ENCODE measurements at regions not wholly inside any gene's neighbourhood (a gene's known extent, or its start where the extent isn't known, plus 50 kb on each side); places are given as distances from the start of the nearest gene placed in this dataset.

DNA sequence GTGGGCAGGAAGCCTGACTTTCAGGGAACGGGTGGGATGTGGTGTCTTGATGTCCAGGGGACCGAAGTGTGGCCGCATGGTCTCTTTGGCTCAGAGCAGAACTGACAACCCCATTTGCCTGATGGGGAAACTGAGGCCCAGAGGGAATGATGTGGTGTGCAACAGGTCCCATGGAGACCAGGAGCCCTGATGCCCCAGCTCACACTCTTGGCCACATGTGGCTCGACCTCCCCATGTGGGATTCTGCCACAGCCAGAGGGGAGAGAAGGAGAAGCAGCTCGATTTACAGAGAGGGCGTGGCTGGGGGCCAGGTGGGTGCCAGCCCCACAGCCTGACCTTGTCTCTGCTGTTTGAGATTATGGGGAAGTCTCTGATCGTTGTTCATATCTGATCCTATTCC is 128.1 kb downstream of the TEX29 start:
- Mint-ChIP-seq H3K27me3 (ENCODE audit: low read depth, unreplicated experiment) (peaks cover 21% of the 10 kb centered on the region), H3K27ac (ENCODE audit: unreplicated experiment) (no peak overlapping the region), H3K36me3 (ENCODE audit: low read depth, unreplicated experiment) (peaks cover 2% of the 10 kb centered on the region), H3K4me3 (ENCODE audit: unreplicated experiment) (no peak overlapping the region), H3K9me3 (ENCODE audit: unreplicated experiment) (peaks cover 10% of the 10 kb centered on the region), H3K4me1 (ENCODE audit: low read depth, unreplicated experiment) (no peaks in the 10 kb centered on the region)
- FAIRE-seq (no peak), DNase-seq (ENCODE audit: low read depth) (no peak)
- no peak overlapping the region for H3K4me2 ChIP-seq (ENCODE audit: low read length)
- H4K20me1 ChIP-seq (ENCODE audit: insufficient read depth, low read length) = no peaks in the 10 kb centered on the region
- H3K27me3 ChIP-seq (ENCODE audit: insufficient read depth, low read length) = no peaks in the 10 kb centered on the region
- no peak overlapping the region for H3K27ac ChIP-seq (ENCODE audit: low read depth, low read length)
- no peaks in the 10 kb centered on the region for H3K79me2 ChIP-seq (ENCODE audit: insufficient read depth, low read length)
- no peak overlapping the region for H3K4me3 ChIP-seq (ENCODE audit: insufficient read depth, low read depth, low read length)
- H3K9me3 ChIP-seq (ENCODE audit: insufficient read depth, low read depth, low read length) = peaks cover 3% of the 10 kb centered on the region
- no peak for TF ChIP-seq EZH2 (IDR thresholded peaks at IDR 0.05; ENCODE audit: insufficient read depth, low read length)
- TF ChIP-seq, protein P1, sequence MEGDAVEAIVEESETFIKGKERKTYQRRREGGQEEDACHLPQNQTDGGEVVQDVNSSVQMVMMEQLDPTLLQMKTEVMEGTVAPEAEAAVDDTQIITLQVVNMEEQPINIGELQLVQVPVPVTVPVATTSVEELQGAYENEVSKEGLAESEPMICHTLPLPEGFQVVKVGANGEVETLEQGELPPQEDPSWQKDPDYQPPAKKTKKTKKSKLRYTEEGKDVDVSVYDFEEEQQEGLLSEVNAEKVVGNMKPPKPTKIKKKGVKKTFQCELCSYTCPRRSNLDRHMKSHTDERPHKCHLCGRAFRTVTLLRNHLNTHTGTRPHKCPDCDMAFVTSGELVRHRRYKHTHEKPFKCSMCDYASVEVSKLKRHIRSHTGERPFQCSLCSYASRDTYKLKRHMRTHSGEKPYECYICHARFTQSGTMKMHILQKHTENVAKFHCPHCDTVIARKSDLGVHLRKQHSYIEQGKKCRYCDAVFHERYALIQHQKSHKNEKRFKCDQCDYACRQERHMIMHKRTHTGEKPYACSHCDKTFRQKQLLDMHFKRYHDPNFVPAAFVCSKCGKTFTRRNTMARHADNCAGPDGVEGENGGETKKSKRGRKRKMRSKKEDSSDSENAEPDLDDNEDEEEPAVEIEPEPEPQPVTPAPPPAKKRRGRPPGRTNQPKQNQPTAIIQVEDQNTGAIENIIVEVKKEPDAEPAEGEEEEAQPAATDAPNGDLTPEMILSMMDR (IDR thresholded peaks at IDR 0.05; ENCODE audit: insufficient read depth, low read depth, low read length) = no peak
- no peaks in the 10 kb centered on the region for H3K4me1 ChIP-seq (ENCODE audit: insufficient read depth, low read length)
- H3K9ac ChIP-seq (ENCODE audit: low read length) = no peak overlapping the region
- no peaks in the 10 kb centered on the region for H3K36me3 ChIP-seq (ENCODE audit: insufficient read depth, low read length)
- H2AFZ ChIP-seq (ENCODE audit: low read depth, low read length) = no peak overlapping the region

DNA sequence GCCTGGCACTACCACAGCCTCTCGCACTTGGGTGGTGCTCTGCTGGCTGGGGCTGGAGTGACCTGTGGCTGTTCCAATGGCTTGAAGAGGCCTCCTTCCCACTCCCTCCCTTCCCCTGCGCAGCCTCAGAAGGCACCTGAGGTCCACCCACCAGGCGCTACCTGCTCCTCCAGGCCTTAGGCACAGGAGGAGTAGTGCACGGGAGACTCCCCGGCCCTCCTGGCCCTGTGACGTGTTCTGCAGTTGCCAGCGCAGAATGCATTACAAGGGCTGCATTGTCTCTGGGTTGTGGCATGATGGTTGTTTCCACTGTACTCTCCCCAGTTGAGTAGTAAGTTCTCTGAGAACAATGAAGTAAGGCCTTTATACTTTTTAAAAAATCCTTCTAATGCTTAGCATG is 128.6 kb downstream of the TEX29 start:
- no peak for DNase-seq (ENCODE audit: low read depth)
- H4K20me1 ChIP-seq (ENCODE audit: insufficient read depth, low read length) = no peaks in the 10 kb centered on the region
- TF ChIP-seq, protein P1 (IDR thresholded peaks at IDR 0.05; ENCODE audit: insufficient read depth, low read depth, low read length) = no peak
- no peak for TF ChIP-seq EZH2 (IDR thresholded peaks at IDR 0.05; ENCODE audit: insufficient read depth, low read length)
- H3K4me1 ChIP-seq (ENCODE audit: insufficient read depth, low read length) = no peaks in the 10 kb centered on the region
- Mint-ChIP-seq H3K36me3 (ENCODE audit: low read depth, unreplicated experiment) (peaks cover 2% of the 10 kb centered on the region), H3K27ac (ENCODE audit: unreplicated experiment) (no peak overlapping the region), H3K4me1 (ENCODE audit: low read depth, unreplicated experiment) (no peaks in the 10 kb centered on the region), H3K9me3 (ENCODE audit: unreplicated experiment) (peaks cover 10% of the 10 kb centered on the region), H3K27me3 (ENCODE audit: low read depth, unreplicated experiment) (peaks cover 21% of the 10 kb centered on the region), H3K4me3 (ENCODE audit: unreplicated experiment) (no peak overlapping the region)
- H3K9ac ChIP-seq (ENCODE audit: low read length) = no peak overlapping the region
- H3K27ac ChIP-seq (ENCODE audit: low read depth, low read length) = no peak overlapping the region
- H3K9me3 ChIP-seq (ENCODE audit: insufficient read depth, low read depth, low read length) = peaks cover 3% of the 10 kb centered on the region
- no peak overlapping the region for H2AFZ ChIP-seq (ENCODE audit: low read depth, low read length)
- FAIRE-seq = no peak
- H3K4me3 ChIP-seq (ENCODE audit: insufficient read depth, low read depth, low read length) = no peak overlapping the region
- no peaks in the 10 kb centered on the region for H3K36me3 ChIP-seq (ENCODE audit: insufficient read depth, low read length)
- H3K4me2 ChIP-seq (ENCODE audit: low read length) = no peak overlapping the region
- no peaks in the 10 kb centered on the region for H3K27me3 ChIP-seq (ENCODE audit: insufficient read depth, low read length)
- no peaks in the 10 kb centered on the region for H3K79me2 ChIP-seq (ENCODE audit: insufficient read depth, low read length)

DNA sequence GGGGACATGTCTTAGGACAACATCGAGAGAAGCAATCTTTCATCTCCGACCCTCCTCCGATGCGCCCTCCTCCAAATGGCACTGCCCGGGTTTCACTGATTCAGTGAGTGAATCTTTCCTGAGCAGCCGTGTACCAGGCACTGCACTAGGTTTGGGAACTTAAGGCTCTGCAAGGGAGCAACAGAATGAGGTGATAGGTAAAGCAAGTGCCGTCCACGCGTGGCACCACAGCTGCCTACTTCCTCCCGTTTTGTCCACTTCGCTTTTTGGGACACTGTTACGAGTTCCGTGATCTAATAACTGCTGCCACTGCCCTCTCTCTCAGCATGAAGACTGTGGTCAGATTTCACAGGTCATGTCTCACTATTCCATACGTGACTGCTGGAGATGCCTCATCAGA is 131.0 kb downstream of the TEX29 start:
- no peak overlapping the region for H3K27ac ChIP-seq (ENCODE audit: low read depth, low read length)
- Mint-ChIP-seq H3K36me3 (ENCODE audit: low read depth, unreplicated experiment) (peaks cover 2% of the 10 kb centered on the region), H3K9me3 (ENCODE audit: unreplicated experiment) (peaks cover 12% of the 10 kb centered on the region), H3K4me1 (ENCODE audit: low read depth, unreplicated experiment) (no peaks in the 10 kb centered on the region), H3K27me3 (ENCODE audit: low read depth, unreplicated experiment) (peaks cover 19% of the 10 kb centered on the region), H3K27ac (ENCODE audit: unreplicated experiment) (no peak overlapping the region), H3K4me3 (ENCODE audit: unreplicated experiment) (no peak overlapping the region)
- no peak overlapping the region for H2AFZ ChIP-seq (ENCODE audit: low read depth, low read length)
- no peaks in the 10 kb centered on the region for H4K20me1 ChIP-seq (ENCODE audit: insufficient read depth, low read length)
- no peaks in the 10 kb centered on the region for H3K79me2 ChIP-seq (ENCODE audit: insufficient read depth, low read length)
- no peaks in the 10 kb centered on the region for H3K4me1 ChIP-seq (ENCODE audit: insufficient read depth, low read length)
- no peak overlapping the region for H3K4me2 ChIP-seq (ENCODE audit: low read length)
- H3K36me3 ChIP-seq (ENCODE audit: insufficient read depth, low read length) = no peaks in the 10 kb centered on the region
- no peak overlapping the region for H3K9ac ChIP-seq (ENCODE audit: low read length)
- no peaks in the 10 kb centered on the region for H3K27me3 ChIP-seq (ENCODE audit: insufficient read depth, low read length)
- no peak overlapping the region for H3K4me3 ChIP-seq (ENCODE audit: insufficient read depth, low read depth, low read length)
- TF ChIP-seq, protein P1 (IDR thresholded peaks at IDR 0.05; ENCODE audit: insufficient read depth, low read depth, low read length) = no peak
- TF ChIP-seq EZH2 (IDR thresholded peaks at IDR 0.05; ENCODE audit: insufficient read depth, low read length) = no peak
- H3K9me3 ChIP-seq (ENCODE audit: insufficient read depth, low read depth, low read length) = peaks cover 3% of the 10 kb centered on the region
- no peak for FAIRE-seq
- no peak for DNase-seq (ENCODE audit: low read depth)
